SH-SY5Y (cell line): ENCODE measurements at regions not wholly inside any gene's neighbourhood (a gene's known extent, or its start where the extent isn't known, plus 50 kb on each side); places are given as distances from the start of the nearest gene placed in this dataset.

Experiments used
- GATA2 ChIP-seq: IDR thresholded peaks from 2 replicates; pipeline ENCODE4 v1.6.1; 2011; ENCODE audit warnings: mild to moderate bottlenecking, low read depth, low read length
- GATA3 ChIP-seq: IDR thresholded peaks from 2 replicates; pipeline ENCODE4 v1.6.1; 2011; ENCODE audit warnings: low read depth, mild to moderate bottlenecking, low read length, moderate library complexity

DNA sequence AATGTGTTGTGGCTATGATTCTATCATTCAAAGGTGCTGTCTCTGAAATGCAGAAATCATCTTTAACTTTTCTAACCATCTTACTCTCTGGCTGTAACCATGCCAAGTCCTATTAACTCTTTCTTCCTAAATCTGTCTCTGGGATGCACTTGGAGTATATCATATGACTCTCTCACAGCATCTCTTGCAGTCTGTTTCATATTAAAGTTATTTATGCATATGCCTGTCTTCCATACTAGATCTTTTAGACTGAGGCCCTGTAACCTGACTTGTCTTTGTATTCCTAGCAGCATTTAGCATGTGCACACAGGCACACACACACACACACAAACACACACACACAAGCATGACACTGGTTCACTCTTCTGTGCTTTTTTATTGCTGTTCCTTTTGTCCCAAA, 320.6 kb downstream of the ETAA1 start:
- TF ChIP-seq GATA2 (no peak), GATA3 (no peak)
